Erythroblast (primary cell): ENCODE measurements at regions not wholly inside any gene's neighbourhood (a gene's known extent, or its start where the extent isn't known, plus 50 kb on each side); places are given as distances from the start of the nearest gene placed in this dataset.

Experiments used
- GATA1 ChIP-seq: IDR thresholded peaks from 2 replicates; pipeline ENCODE4 v1.6.1; 2011; ENCODE audit warnings: low read depth, mild to moderate bottlenecking, control low read depth, low read length, moderate library complexity
- POLR2A ChIP-seq: IDR thresholded peaks from 2 replicates; pipeline ENCODE4 v1.6.1; 2011; ENCODE audit warnings: mild to moderate bottlenecking, low read length

DNA sequence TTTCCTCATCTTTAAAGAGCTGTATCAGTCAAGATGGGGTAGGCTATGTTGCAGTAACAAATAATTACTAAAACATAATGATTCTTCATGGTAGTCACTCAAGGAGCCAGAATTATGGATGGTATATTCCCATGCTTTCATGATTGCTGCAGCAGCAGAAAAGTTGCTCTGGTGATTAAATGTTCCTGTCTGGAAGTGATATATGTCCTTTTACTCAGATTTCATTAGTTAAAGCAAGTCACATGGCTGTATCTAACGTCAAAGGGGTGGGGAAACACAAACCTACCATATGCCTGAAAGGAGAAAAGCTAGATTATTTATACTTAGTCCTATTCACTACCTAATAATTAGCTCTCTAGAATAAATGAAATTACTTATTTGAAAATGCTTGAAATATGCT lies 594.7 kb downstream of the SOX5 start:
- TF ChIP-seq POLR2A (no peak), GATA1 (no peak)
